WERI-Rb-1 (cell line): ENCODE measurements at regions not wholly inside any gene's neighbourhood (a gene's known extent, or its start where the extent isn't known, plus 50 kb on each side); places are given as distances from the start of the nearest gene placed in this dataset.
A peak's percentile ranks its signal among the peaks of the same experiment; 100 is the strongest.

Source experiments
- DNase-seq: peaks from one replicate; pipeline ENCODE4 v3.0.0-alpha.2; 2020
- H3K27ac ChIP-seq: fragments of 250-450 bp; sonication (Bioruptor Pico); 2 replicates; pipeline ENCODE4 v1.5.1; 2020; ENCODE audit warnings: mild to moderate bottlenecking, moderate library complexity
- H3K27me3 ChIP-seq: fragments of 250-450 bp; sonication (Bioruptor Pico); 2 replicates; pipeline ENCODE4 v1.5.1; 2021; ENCODE audit warnings: mild to moderate bottlenecking, low read depth, moderate library complexity; ENCODE audit not compliant: insufficient read depth, severe bottlenecking
- H3K36me3 ChIP-seq: fragments of 250-450 bp; sonication (Bioruptor Pico); 2 replicates; pipeline ENCODE4 v1.5.1; 2020; ENCODE audit warnings: mild to moderate bottlenecking, moderate library complexity
- H3K4me3 ChIP-seq: 2 replicates; pipeline ENCODE4 v1.5.1; 2011; ENCODE audit warnings: low read depth, mild to moderate bottlenecking, control low read depth, low read length
- H3K9me3 ChIP-seq: fragments of 250-450 bp; sonication (Bioruptor Pico); 2 replicates; pipeline ENCODE4 v1.5.1; 2021; ENCODE audit warnings: mild to moderate bottlenecking, moderate library complexity; ENCODE audit not compliant: severe bottlenecking
- TF ChIP-seq, protein P1 (sequence below): IDR thresholded peaks from 2 replicates; pipeline ENCODE4 v1.5.1; 2011; ENCODE audit warnings: low read depth, mild to moderate bottlenecking, control low read depth, inconsistent platforms, low read length

DNA sequence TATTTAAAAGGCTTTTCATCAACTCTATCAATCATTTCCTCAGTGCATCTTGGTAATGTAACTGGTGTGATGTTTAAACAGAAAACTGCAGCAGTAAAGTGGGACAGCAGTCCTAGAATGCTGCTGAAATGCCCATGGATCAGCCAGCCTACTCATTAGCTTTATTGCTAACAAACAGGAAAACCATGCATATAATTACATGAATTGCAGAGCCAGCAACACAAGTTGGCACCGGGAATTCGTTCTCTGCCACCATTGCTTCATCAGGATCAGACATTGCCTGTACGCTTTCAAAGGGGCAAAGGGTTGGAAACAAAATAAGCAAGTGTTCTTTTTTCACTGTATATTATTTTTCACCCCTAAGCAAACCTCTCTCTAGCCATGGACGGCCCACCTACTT lies 276.2 kb upstream of the LRRC7 start:
- Histone ChIP-seq H3K27me3 (no peaks in the 10 kb centered on the region), H3K27ac (no peak overlapping the region), H3K36me3 (no peaks in the 10 kb centered on the region), H3K4me3 (no peak overlapping the region), H3K9me3 (no peaks in the 10 kb centered on the region)
- DNase-seq: no peak
- TF ChIP-seq, protein P1, sequence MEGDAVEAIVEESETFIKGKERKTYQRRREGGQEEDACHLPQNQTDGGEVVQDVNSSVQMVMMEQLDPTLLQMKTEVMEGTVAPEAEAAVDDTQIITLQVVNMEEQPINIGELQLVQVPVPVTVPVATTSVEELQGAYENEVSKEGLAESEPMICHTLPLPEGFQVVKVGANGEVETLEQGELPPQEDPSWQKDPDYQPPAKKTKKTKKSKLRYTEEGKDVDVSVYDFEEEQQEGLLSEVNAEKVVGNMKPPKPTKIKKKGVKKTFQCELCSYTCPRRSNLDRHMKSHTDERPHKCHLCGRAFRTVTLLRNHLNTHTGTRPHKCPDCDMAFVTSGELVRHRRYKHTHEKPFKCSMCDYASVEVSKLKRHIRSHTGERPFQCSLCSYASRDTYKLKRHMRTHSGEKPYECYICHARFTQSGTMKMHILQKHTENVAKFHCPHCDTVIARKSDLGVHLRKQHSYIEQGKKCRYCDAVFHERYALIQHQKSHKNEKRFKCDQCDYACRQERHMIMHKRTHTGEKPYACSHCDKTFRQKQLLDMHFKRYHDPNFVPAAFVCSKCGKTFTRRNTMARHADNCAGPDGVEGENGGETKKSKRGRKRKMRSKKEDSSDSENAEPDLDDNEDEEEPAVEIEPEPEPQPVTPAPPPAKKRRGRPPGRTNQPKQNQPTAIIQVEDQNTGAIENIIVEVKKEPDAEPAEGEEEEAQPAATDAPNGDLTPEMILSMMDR: no peak

DNA sequence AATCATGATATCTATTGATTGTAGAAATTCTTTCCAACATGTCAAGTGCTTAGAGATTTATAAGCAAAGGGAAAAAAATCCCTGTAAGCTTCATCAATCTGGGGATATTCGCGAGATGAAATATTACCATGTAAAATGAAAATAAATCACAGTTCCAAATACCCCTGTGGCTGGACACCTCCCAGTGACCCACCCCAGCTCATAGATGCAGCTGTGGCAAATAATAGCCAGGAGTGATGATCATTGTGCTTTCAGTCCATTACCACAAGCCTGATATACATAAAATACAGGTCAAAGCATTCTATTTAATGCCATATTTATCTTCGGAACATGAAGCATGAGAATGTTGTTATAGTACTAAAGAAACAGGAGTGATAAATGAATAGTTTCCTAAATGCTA lies 274.9 kb upstream of the LRRC7 start:
- H3K9me3 ChIP-seq: no peaks in the 10 kb centered on the region
- H3K27ac ChIP-seq: no peak overlapping the region
- H3K27me3 ChIP-seq: no peaks in the 10 kb centered on the region
- DNase-seq: no peak
- no peak overlapping the region for H3K4me3 ChIP-seq
- TF ChIP-seq, protein P1: no peak
- no peaks in the 10 kb centered on the region for H3K36me3 ChIP-seq

DNA sequence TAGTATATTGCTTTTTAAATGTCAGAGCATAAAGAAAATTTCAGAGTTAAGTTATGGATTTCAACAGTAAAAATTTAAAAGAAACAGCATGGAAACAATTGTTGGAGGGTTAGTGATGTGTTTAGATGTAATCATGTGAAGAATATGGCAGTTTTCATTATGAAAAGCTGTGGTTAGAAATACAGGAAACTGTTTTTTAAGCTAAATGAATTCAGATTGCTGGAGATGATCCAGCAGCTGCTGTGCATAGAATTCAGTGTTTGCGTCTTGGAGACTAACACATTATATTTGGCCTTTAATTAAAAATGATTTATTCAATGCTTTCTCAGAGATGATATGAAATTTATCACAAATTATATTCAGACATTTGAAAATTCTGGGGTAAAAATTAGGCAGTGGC lies 273.6 kb upstream of the LRRC7 start:
- Histone ChIP-seq H3K4me3 (no peak overlapping the region), H3K36me3 (no peaks in the 10 kb centered on the region), H3K27ac (no peak overlapping the region), H3K9me3 (no peaks in the 10 kb centered on the region), H3K27me3 (no peaks in the 10 kb centered on the region)
- DNase-seq: no peak
- TF ChIP-seq, protein P1: no peak

DNA sequence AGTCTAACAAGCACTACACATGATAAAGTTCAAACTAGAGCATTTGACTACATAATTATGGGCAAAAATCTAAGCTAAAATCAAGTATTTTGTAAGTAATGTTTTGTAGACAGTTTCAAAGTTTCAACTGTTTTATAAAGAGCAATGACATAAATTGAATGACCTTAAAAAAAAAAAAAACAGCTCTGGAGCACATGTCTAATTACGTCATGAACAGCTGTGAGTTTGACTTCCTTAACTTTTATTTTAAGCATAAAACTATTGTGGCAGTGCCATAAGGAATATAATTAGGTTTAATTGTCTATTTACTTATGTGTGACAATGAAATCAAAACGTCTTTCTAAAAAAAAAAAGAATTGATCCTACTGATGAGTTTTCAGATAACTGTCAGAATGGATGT lies 272.5 kb upstream of the LRRC7 start:
- TF ChIP-seq, protein P1: no peak
- H3K27me3 ChIP-seq: no peaks in the 10 kb centered on the region
- DNase-seq: no peak
- no peaks in the 10 kb centered on the region for H3K9me3 ChIP-seq
- H3K36me3 ChIP-seq: no peaks in the 10 kb centered on the region
- H3K4me3 ChIP-seq: no peak overlapping the region
- H3K27ac ChIP-seq: no peak overlapping the region

DNA sequence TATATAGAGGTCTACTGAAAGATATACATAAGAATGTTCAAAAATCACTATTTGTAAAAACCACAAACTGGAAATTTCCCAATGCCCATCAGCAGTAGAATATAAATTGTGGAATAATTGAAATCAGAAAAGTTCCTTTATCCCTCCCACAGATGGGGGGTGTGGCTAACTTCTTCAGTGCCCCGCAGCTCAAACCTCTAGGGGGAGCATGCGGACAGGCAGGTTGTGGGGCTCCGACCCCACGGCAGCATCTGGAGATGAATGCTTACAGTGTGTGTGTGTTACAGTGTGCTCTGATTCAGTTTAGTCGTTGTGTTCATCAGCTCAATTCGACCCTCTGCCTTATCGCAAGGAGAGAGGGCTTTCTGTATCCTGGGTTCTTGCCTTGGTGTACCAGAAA lies 262.1 kb upstream of the LRRC7 start:
- DNase-seq: peak; percentile 45
- TF ChIP-seq, protein P1: peak; percentile 63
- Histone ChIP-seq H3K4me3 (no peak overlapping the region), H3K9me3 (no peaks in the 10 kb centered on the region), H3K27ac (no peak overlapping the region), H3K36me3 (no peaks in the 10 kb centered on the region), H3K27me3 (no peaks in the 10 kb centered on the region)

DNA sequence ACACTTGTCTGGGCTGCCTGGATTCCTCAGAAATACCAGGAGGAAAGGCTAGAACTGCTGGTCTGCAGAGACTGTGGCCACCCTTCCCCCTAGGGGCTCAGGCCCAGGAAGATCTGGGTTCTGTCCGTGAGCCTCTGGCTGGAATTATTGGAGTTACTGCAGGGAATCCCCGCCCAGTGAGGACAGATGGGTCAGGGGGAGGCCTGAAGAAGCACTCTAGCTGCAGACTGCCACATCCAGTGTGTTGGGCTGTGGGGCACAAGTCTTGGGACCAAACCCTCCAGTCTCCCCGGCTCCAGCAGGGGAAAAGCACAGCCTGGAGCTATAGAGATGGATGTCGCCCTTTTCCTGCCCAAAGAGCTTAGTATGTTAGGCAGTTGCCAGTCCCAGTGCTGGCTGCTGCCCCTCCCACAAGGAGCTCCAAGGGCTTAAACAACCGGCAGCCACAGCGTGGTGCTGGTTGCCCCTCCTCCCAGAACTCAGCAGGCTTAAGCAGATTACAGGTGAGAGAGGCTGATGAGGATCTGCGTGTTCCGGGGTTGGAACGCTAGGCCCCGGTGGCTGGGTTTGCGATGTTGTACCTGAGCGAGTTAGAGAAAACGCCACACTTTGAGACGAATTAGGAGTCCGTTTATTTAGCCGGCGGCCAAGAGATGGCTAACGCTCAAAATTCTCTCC lies 255.5 kb upstream of the LRRC7 start:
- Histone ChIP-seq H3K9me3 (peaks cover 2% of the 10 kb centered on the region), H3K36me3 (no peaks in the 10 kb centered on the region), H3K4me3 (no peak overlapping the region), H3K27me3 (no peaks in the 10 kb centered on the region), H3K27ac (peak overlapping the region; percentile 25; the same call in 1 of the 2 replicates)
- DNase-seq: peak; percentile 81
- TF ChIP-seq, protein P1: 0 out of 2 replicates have a peak, but pooled peaks have one; percentile 6
